ENCODE measurements at regions not wholly inside any gene's neighbourhood (a gene's known extent, or its start where the extent isn't known, plus 50 kb on each side); places are given as distances from the start of the nearest gene placed in this dataset.
"Not testable (repeated sequence)": the region's sequence is repeated elsewhere in the genome, so short reads cannot be mapped to it uniquely, and the experiment has no call there.

GRCh38 chr14:37712476-37712860 is 117.0 kb downstream of the TTC6 start:
- not testable (repeated sequence) for TF ChIP-seq CTCF (IDR thresholded peaks at IDR 0.05; ENCODE audit: insufficient read depth, low read depth, low read length); EZH2 (IDR thresholded peaks at IDR 0.05; ENCODE audit: insufficient read depth, low read length)

All from astrocyte (in vitro differentiated cells and primary cell).